HEK293 (cell line): ENCODE measurements at regions not wholly inside any gene's neighbourhood (a gene's known extent, or its start where the extent isn't known, plus 50 kb on each side); places are given as distances from the start of the nearest gene placed in this dataset.

Experiments used
- CTCF ChIP-seq: fragments of 450-650 bp; formaldehyde crosslinking; IDR thresholded peaks from 2 replicates; pipeline ENCODE4 v1.5.1; 2016; ENCODE audit warnings: missing biosample characterization, missing genetic modification characterization
- YY1 ChIP-seq: fragments of 450-650 bp; formaldehyde crosslinking; IDR thresholded peaks from 2 replicates; pipeline ENCODE4 v1.5.1; 2018; ENCODE audit warnings: missing biosample characterization, missing genetic modification characterization
- ZNF114 ChIP-seq: fragments of 450-650 bp; formaldehyde crosslinking; IDR thresholded peaks from 2 replicates; pipeline ENCODE4 v1.5.0; 2017; ENCODE audit warnings: missing biosample characterization, missing genetic modification characterization

- TF ChIP-seq YY1 (tag by site-specific recombination) (no peak), CTCF (tag by site-specific recombination) (no peak), ZNF114 (no peak)
Measured at GRCh38 chr16:51825779-51826178, 674.7 kb upstream of the SALL1 start.
